K562 (cell line): ENCODE measurements at regions not wholly inside any gene's neighbourhood (a gene's known extent, or its start where the extent isn't known, plus 50 kb on each side); places are given as distances from the start of the nearest gene placed in this dataset.

Experiments
- ATAC-seq: fragments of 200-7000 bp; cut with Tn5 transposase; 3 replicates; pipeline ENCODE4 v1.9.1; 2020; ENCODE audit warnings: moderate library complexity
- BruUV-seq: library from RNA; stranded (reverse); fragments of 400-500 nt; replicated peaks from 2 replicates; lab custom pipeline; 2021; lab: Mats Ljungman, UMichigan
- CTCF ChIA-PET: fragments of 300-600 bp; formaldehyde crosslinking; extraction: SDS; loops from one replicate; lab custom pipeline; 2021; ENCODE audit warnings: low intra/inter-chr PET ratio; lab: Yijun Ruan, JAX
- POLR2A ChIA-PET: fragments of 300-600, 350-650 bp; sonication (Branson Sonifier 250); formaldehyde crosslinking; extraction: SDS; loops from one replicate; lab custom pipeline; 2021; ENCODE audit warnings: antibody characterized with exemption, inconsistent platforms; lab: Yijun Ruan, JAX
- DNase-seq, 4 experiments: peaks; one replicate each; pipeline versions ENCODE4 v3.0.0 to v3.0.0-alpha.2; 2011 to 2018; ENCODE audit warnings: low spot score in 3 of 4, mixed read lengths in 3 of 4; ENCODE audit errors: extremely low read depth in 1 of 4
- FAIRE-seq: peaks from 2 replicates; lab custom pipeline; 2011; peaks lifted over from hg19 to GRCh38; lab: Jason Lieb, UNC
- H2AFZ ChIP-seq: 2 replicates; pipeline ENCODE4 v1.6.0; 2011; ENCODE audit warnings: low read depth, low read length, control low read depth, inconsistent platforms
- H3K27ac ChIP-seq: fragments of 200-600 bp; 3 replicates; pipeline ENCODE4 v1.8.0; 2011; ENCODE audit warnings: low read depth, mild to moderate bottlenecking, control low read depth, inconsistent platforms, low read length, moderate library complexity, mixed read lengths; ENCODE audit errors: extremely low read depth
- H3K27me3 ChIP-seq, 2 experiments: fragments of 300-600 bp in 1 of 2; 2 replicates in 1 of 2; 3 replicates in 1 of 2; pipeline versions ENCODE4 v1.6.0 to v1.8.0; 2011; ENCODE audit warnings: inconsistent platforms in 2 of 2, low read length in 2 of 2, mild to moderate bottlenecking in 1 of 2, mixed read lengths in 1 of 2, moderate library complexity in 1 of 2; ENCODE audit not compliant: control insufficient read depth in 2 of 2, insufficient read depth in 2 of 2
- H3K36me3 ChIP-seq: fragments of 300-600 bp; 3 replicates; pipeline ENCODE4 v1.8.0; 2011; ENCODE audit warnings: mild to moderate bottlenecking, low read length, inconsistent platforms; ENCODE audit not compliant: control insufficient read depth, insufficient read depth
- H3K4me1 ChIP-seq, 2 experiments: fragments of 200-600 bp in 1 of 2; replicated peaks in 1 of 2; 2 replicates in 1 of 2; 3 replicates in 1 of 2; pipeline versions ENCODE4 v1.5.1 to v1.8.0; 2011; ENCODE audit warnings: inconsistent platforms in 2 of 2, low read length in 2 of 2, mild to moderate bottlenecking in 1 of 2, mixed read lengths in 1 of 2, moderate library complexity in 1 of 2; ENCODE audit not compliant: control insufficient read depth in 2 of 2, insufficient read depth in 2 of 2
- H3K4me2 ChIP-seq: 2 replicates; pipeline ENCODE4 v1.6.1; 2011; ENCODE audit warnings: low read length, control low read depth, inconsistent platforms, mixed read lengths; ENCODE audit not compliant: insufficient read depth
- H3K4me3 ChIP-seq: fragments of 200-600 bp; sonication (generic), shearing (Covaris generic); 2 replicates; pipeline ENCODE4 v1.5.1; 2016; ENCODE audit warnings: control low read depth, inconsistent platforms
- H3K79me2 ChIP-seq: fragments of 200-600 bp; 3 replicates; pipeline ENCODE4 v1.8.0; 2011; ENCODE audit warnings: low read length, inconsistent platforms; ENCODE audit not compliant: control insufficient read depth, insufficient read depth
- H3K9ac ChIP-seq, 2 experiments: 2 replicates each; pipeline versions ENCODE4 v1.6.0 to v1.6.1; 2011; ENCODE audit warnings: low read depth in 2 of 2, low read length in 2 of 2, control low read depth in 1 of 2, inconsistent platforms in 1 of 2, mild to moderate bottlenecking in 1 of 2, mixed read lengths in 1 of 2; ENCODE audit not compliant: insufficient read depth in 1 of 2
- H3K9me1 ChIP-seq: one replicate; pipeline ENCODE4 v1.6.0; 2011; ENCODE audit warnings: inconsistent platforms, mild to moderate bottlenecking, low read length, moderate library complexity; ENCODE audit not compliant: control insufficient read depth, insufficient read depth
- H3K9me3 ChIP-seq: replicated peaks from 2 replicates; pipeline ENCODE4 v1.5.1; 2011; ENCODE audit warnings: low read depth, low read length, inconsistent platforms; ENCODE audit not compliant: control insufficient read depth, insufficient read depth
- H4K20me1 ChIP-seq: replicated peaks from 2 replicates; pipeline ENCODE4 v1.6.1; 2011; ENCODE audit warnings: low read length, inconsistent platforms, mixed read lengths; ENCODE audit not compliant: control insufficient read depth, insufficient read depth
- COPS2 ChIP-seq: fragments of 450-650 bp; conservative IDR thresholded peaks from 2 replicates; pipeline ENCODE4 v1.6.1; 2016; ENCODE audit warnings: mild to moderate bottlenecking, moderate library complexity
- HNRNPUL1 ChIP-seq: fragments of 200-400 bp; formaldehyde crosslinking; IDR thresholded peaks from 2 replicates; pipeline ENCODE4 v1.6.1; 2017; ENCODE audit warnings: low read length
- PREB ChIP-seq: sonication (generic); formaldehyde crosslinking; IDR thresholded peaks from 2 replicates; pipeline ENCODE4 v1.8.1; 2023; ENCODE audit warnings: mild to moderate bottlenecking, missing genetic modification reagents
- SRF ChIP-seq, 2 experiments: fragments of 250-450, 450-650 bp in 1 of 2; sonication (Bioruptor Pico) in 1 of 2; sonication (generic) in 1 of 2; formaldehyde crosslinking; IDR thresholded peaks; 2 replicates each; pipeline versions ENCODE4 v1.5.0 to v1.5.1; 2020 to 2022; ENCODE audit warnings: mild to moderate bottlenecking in 1 of 2, missing genetic modification reagents in 1 of 2
- TEAD1 ChIP-seq, 2 experiments: fragments of 450-650 bp in 1 of 2; sonication (generic) in 1 of 2; formaldehyde crosslinking; IDR thresholded peaks; 2 replicates each; pipeline versions ENCODE4 v1.4.0 to v1.8.0; 2020 to 2022; ENCODE audit warnings: mild to moderate bottlenecking in 2 of 2, missing genetic modification reagents in 1 of 2
- ZFP36 ChIP-seq: fragments of 150-350 bp; IDR thresholded peaks from 2 replicates; pipeline ENCODE4 v1.6.1; 2018; ENCODE audit warnings: low read length, low read depth; ENCODE audit not compliant: partially characterized antibody
- in situ Hi-C: fragments of 300-500 bp; cut with MboI; formaldehyde crosslinking; loops from 4 replicates; pipeline ENCODE4 v1.15.0; 2018; ENCODE audit warnings: inconsistent platforms, mixed read lengths
- intact Hi-C: fragments of 100-400 bp; cut with micrococcal nuclease; formaldehyde crosslinking; loops from 2 replicates; pipeline ENCODE4 v1.14.2; 2022

DNA sequence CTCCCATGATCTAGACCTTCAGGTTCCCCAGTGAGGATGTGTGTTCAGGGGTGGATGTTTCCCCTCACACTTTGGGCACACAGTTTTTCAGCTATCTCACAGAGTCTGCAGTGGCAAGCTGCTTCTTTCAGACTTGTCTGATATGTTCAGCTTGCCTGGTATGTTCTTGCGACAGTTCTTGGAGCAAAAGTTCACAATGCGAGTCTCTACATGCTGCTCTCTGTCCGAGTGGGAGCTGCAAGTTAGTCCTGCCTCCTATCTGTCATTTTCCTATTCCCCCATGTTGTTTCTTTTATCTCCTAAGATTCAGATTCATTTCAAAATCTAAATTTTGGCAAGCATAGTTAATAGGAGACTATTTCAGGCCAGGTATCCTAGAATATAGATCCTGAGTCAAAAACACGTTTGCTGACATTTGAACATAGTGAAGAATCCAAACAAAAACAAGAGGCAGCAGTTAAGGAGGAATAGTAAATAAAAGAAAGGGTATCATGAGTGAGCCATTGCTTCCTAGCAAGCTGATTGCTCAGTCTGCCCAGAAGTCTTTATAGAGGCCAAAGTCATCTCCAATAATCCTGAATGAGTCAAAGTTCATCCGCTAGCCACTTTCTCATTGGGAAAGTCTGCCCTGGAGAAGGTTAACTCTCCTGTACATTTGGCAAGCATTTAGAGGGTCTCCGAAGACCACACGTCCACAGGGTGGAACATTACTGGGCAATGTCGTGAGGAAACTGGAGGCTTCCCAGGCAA, 140.2 kb upstream of the MOCS1 start (continued):
- TF ChIP-seq SRF (CRISPR knock-in tag; IDR thresholded peaks at IDR 0.05) (no peak), PREB (CRISPR knock-in tag) (no peak), HNRNPUL1 (no peak), TEAD1 (CRISPR knock-in tag; IDR thresholded peaks at IDR 0.05) (no peak)

GRCh38 chr6:40066372-40066771, 132.1 kb upstream of the MOCS1 start:
- Histone ChIP-seq H3K4me3 (no peak overlapping the region), H3K27me3 (no peaks in the 10 kb centered on the region), H3K79me2 (no peaks in the 10 kb centered on the region), H3K36me3 (no peaks in the 10 kb centered on the region), H2AFZ (no peak overlapping the region), H3K4me2 (no peak overlapping the region), H4K20me1 (no peaks in the 10 kb centered on the region), H3K27ac (no peak overlapping the region), H3K9ac (no peak overlapping the region), H3K9me3 (no peaks in the 10 kb centered on the region), H3K4me1 (no peaks in the 10 kb centered on the region), H3K9me1 (no peaks in the 10 kb centered on the region)
- intact Hi-C loops (no loop called here), in situ Hi-C loops (no loop called here)
- TF ChIP-seq COPS2 (no peak), ZFP36 (peak; percentile 61)
- DNase-seq (no peak), FAIRE-seq (no peak), ATAC-seq (no peak)
- ChIA-PET CTCF (no interaction called here), POLR2A (no interaction called here)
- no TSS peak for BruUV-seq
